ENCODE measurements at regions not wholly inside any gene's neighbourhood (a gene's known extent, or its start where the extent isn't known, plus 50 kb on each side); places are given as distances from the start of the nearest gene placed in this dataset.

DNA sequence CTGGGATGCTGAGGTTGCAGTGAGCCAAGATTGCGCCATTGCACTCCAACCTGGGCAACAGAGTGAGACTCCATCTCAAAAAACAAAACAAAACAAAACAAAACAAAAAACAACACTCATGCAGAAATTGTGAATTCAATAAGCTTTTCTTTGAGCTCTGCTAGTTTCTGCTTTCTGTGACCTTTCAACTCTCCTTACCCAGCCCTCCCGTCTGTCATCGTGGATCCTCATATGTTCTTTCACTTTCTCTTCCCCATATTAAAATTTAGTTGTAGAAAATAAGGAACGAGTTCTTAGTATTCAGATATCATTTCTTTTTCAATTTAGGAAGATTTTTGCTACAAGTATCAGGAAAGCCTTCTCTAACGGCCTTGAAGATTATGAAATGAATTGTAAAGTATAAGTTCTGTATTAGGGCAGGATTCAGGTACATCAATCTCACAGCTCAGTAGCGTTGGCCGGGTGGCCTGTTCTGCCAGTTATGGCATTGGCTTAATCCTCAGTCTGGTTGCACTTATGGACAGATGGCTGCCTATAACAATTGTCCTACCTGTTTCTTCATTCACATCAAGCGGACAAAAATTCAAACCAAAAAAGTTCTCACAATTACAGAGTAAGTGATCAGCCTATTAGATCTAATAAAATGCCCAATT is 1167.0 kb downstream of the SORCS3 start:
- 72 to 83% methylated on average over 8 of the region's 8 CpGs for WGBS, 2 donors
- no peak overlapping the region for H3K27ac ChIP-seq
- no peaks in the 10 kb centered on the region for H3K4me1 ChIP-seq
- H3K9me3 ChIP-seq = no peaks in the 10 kb centered on the region
- no peaks in the 10 kb centered on the region for H3K36me3 ChIP-seq
- intact Hi-C loops (cut with DNase I) = no loop called here
- no peaks in the 10 kb centered on the region for H3K27me3 ChIP-seq
- DNase-seq (no peak), ATAC-seq (no peak), FAIRE-seq (no peak)
- H3K4me3 ChIP-seq = no peak overlapping the region
- TF ChIP-seq, protein P1, sequence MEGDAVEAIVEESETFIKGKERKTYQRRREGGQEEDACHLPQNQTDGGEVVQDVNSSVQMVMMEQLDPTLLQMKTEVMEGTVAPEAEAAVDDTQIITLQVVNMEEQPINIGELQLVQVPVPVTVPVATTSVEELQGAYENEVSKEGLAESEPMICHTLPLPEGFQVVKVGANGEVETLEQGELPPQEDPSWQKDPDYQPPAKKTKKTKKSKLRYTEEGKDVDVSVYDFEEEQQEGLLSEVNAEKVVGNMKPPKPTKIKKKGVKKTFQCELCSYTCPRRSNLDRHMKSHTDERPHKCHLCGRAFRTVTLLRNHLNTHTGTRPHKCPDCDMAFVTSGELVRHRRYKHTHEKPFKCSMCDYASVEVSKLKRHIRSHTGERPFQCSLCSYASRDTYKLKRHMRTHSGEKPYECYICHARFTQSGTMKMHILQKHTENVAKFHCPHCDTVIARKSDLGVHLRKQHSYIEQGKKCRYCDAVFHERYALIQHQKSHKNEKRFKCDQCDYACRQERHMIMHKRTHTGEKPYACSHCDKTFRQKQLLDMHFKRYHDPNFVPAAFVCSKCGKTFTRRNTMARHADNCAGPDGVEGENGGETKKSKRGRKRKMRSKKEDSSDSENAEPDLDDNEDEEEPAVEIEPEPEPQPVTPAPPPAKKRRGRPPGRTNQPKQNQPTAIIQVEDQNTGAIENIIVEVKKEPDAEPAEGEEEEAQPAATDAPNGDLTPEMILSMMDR (IDR thresholded peaks at IDR 0.05) = no peak

DNA sequence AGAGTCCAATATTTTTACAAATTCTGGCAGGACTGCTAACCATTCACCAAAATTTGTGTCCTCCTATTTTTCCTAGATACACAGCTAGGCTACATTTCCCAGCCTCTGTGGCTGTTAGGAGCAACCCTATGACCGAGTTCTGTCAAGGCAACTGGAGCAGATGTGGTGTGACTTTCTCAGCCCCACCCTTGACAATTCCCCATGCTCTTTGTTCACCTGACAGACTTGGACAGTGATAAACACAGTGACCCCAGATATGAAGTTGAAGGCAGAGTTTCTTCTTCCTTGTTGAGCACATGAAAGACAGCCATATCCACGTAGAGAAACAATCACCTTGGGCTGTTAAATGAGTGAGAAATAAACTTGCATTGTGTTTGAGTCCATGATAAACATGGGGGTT is 1162.1 kb downstream of the SORCS3 start:
- no peak for DNase-seq
- H3K4me1 ChIP-seq = no peaks in the 10 kb centered on the region
- TF ChIP-seq, protein P1 (IDR thresholded peaks at IDR 0.05) = no peak
- H3K27ac ChIP-seq = no peak overlapping the region
- WGBS, 2 donors = 35 to 43% methylated on average over 2 of the region's 2 CpGs
- H3K36me3 ChIP-seq = no peaks in the 10 kb centered on the region
- no peaks in the 10 kb centered on the region for H3K9me3 ChIP-seq
- intact Hi-C loops (cut with DNase I) = no loop called here
- no peaks in the 10 kb centered on the region for H3K27me3 ChIP-seq
- H3K4me3 ChIP-seq = no peak overlapping the region
- FAIRE-seq = no peak
- ATAC-seq = no peak

DNA sequence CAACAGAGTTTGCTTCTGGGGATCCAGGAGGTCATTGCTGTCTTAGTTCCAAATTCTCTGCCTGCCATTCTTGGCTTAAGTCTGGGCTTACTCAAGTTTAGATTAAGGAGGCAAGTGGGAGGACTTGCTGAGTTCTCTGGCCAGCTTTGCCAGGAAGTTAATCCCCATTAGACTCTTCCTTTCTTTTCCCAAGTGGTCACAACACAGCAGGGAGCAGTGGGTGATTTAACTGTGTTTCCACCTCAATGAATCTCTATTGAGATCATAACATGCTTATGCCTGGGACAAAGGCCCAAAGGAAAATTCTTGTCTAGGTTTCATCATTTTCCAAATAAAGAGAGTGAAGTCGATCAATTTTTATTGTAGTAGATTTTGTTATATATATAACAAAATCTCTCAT is 1159.6 kb downstream of the SORCS3 start:
- TF ChIP-seq, protein P1 (IDR thresholded peaks at IDR 0.05) = no peak
- WGBS, 2 donors = 74 to 90% methylated on average over 1 of the region's 1 CpG
- no peaks in the 10 kb centered on the region for H3K36me3 ChIP-seq
- H3K27me3 ChIP-seq = no peaks in the 10 kb centered on the region
- FAIRE-seq = no peak
- no peak overlapping the region for H3K4me3 ChIP-seq
- intact Hi-C loops (cut with DNase I) = no loop called here
- H3K27ac ChIP-seq = no peak overlapping the region
- no peak for DNase-seq
- H3K4me1 ChIP-seq = no peaks in the 10 kb centered on the region
- ATAC-seq = no peak
- no peaks in the 10 kb centered on the region for H3K9me3 ChIP-seq

GRCh38 chr10:105798328-105798889 is 1157.3 kb downstream of the SORCS3 start:
- DNase-seq = no peak
- FAIRE-seq = no peak
- Histone ChIP-seq H3K27me3 (no peaks in the 10 kb centered on the region), H3K9me3 (no peaks in the 10 kb centered on the region), H3K4me1 (no peaks in the 10 kb centered on the region), H3K27ac (no peak overlapping the region), H3K36me3 (no peaks in the 10 kb centered on the region), H3K4me3 (no peak overlapping the region)
- 82 to 91% methylated on average over 3 of the region's 3 CpGs for WGBS, 2 donors
- no peak for ATAC-seq
- TF ChIP-seq, protein P1 (IDR thresholded peaks at IDR 0.05) = no peak
- intact Hi-C loops (cut with DNase I) = no loop called here

- Histone ChIP-seq H3K36me3 (no peaks in the 10 kb centered on the region), H3K4me3 (no peak overlapping the region), H3K9me3 (no peaks in the 10 kb centered on the region), H3K27me3 (no peaks in the 10 kb centered on the region), H3K27ac (no peak overlapping the region), H3K4me1 (no peaks in the 10 kb centered on the region)
- WGBS, 2 donors = 35 to 36% methylated on average over 6 of the region's 6 CpGs
- ATAC-seq = peak; percentile 83 to 96 (median 88)
- TF ChIP-seq, protein P1 (IDR thresholded peaks at IDR 0.05) = peak in 3 of 4 donors; percentile 12 to 39 (median 37)
- intact Hi-C loops (cut with DNase I) = no loop called here
- DNase-seq = peak in 1 of 6 donors; percentile 14
- no peak for FAIRE-seq
Observed at GRCh38 chr10:105797234-105797890, 1156.3 kb downstream of the SORCS3 start.
